ENCODE measurements at regions not wholly inside any gene's neighbourhood (a gene's known extent, or its start where the extent isn't known, plus 50 kb on each side); places are given as distances from the start of the nearest gene placed in this dataset.

- no peak for TF ChIP-seq CTCF (IDR thresholded peaks at IDR 0.05; ENCODE audit: poor library complexity)
- TF ChIP-seq EZH2 (IDR thresholded peaks at IDR 0.05; ENCODE audit: borderline replicate concordance): no peak
Measured at GRCh38 chr2:212902421-212902820, 249.0 kb downstream of the IKZF2 start.
